Caco-2 (cell line): ENCODE measurements at regions not wholly inside any gene's neighbourhood (a gene's known extent, or its start where the extent isn't known, plus 50 kb on each side); places are given as distances from the start of the nearest gene placed in this dataset.
A peak's percentile ranks its signal among the peaks of the same experiment; 100 is the strongest.
"Not testable (repeated sequence)": the region's sequence is repeated elsewhere in the genome, so short reads cannot be mapped to it uniquely, and the experiment has no call there.

ENCODE experiments used
- BruUV-seq: library from RNA; stranded (reverse); fragments of 400-500 nt; replicated peaks from 2 replicates; lab custom pipeline; 2021; lab: Mats Ljungman, UMichigan
- CTCF ChIA-PET: fragments of 300-600 bp; sonication (Branson Sonifier 250); formaldehyde crosslinking; loops from one replicate; lab custom pipeline; 2022; ENCODE audit warnings: antibody characterized with exemption; lab: Charles Lee
- POLR2A ChIA-PET: fragments of 300-600 bp; sonication (Branson Sonifier 250); formaldehyde crosslinking; loops from one replicate; lab custom pipeline; 2022; ENCODE audit warnings: antibody characterized with exemption; lab: Charles Lee
- DNase-seq, 2 experiments: peaks; one replicate each; pipeline versions ENCODE4 v3.0.0 to v3.0.0-alpha.2; 2020 to 2022
- H3K27me3 ChIP-seq: replicated peaks from 2 replicates; pipeline ENCODE4 v1.6.0; 2011; ENCODE audit warnings: low read length; ENCODE audit not compliant: control insufficient read depth, insufficient read depth
- H3K36me3 ChIP-seq: 2 replicates; pipeline ENCODE4 v1.5.1; 2011; ENCODE audit warnings: low read length; ENCODE audit not compliant: control insufficient read depth, insufficient read depth
- H3K4me1 ChIP-seq: fragments of 250-450 bp; sonication (Bioruptor Pico); 2 replicates; pipeline ENCODE4 v1.5.1; 2020; ENCODE audit warnings: mild to moderate bottlenecking
- H3K4me3 ChIP-seq: 2 replicates; pipeline ENCODE4 v1.5.1; 2011; ENCODE audit warnings: low read depth, mild to moderate bottlenecking, control low read depth, low read length
- H3K9me3 ChIP-seq: fragments of 250-450 bp; sonication (Bioruptor Pico); 2 replicates; pipeline ENCODE4 v1.5.1; 2020; ENCODE audit warnings: mild to moderate bottlenecking, moderate library complexity
- H3K27ac Mint-ChIP-seq: one replicate; pipeline ENCODE4 v1.8.0; 2022; ENCODE audit warnings: mixed read lengths; ENCODE audit not compliant: unreplicated experiment
- H3K27me3 Mint-ChIP-seq: one replicate; pipeline ENCODE4 v1.8.0; 2022; ENCODE audit warnings: mixed read lengths; ENCODE audit not compliant: insufficient read depth, unreplicated experiment
- H3K36me3 Mint-ChIP-seq: one replicate; pipeline ENCODE4 v1.8.0; 2022; ENCODE audit warnings: mild to moderate bottlenecking, mixed read lengths; ENCODE audit not compliant: insufficient read depth, unreplicated experiment
- H3K4me1 Mint-ChIP-seq: one replicate; pipeline ENCODE4 v1.8.0; 2022; ENCODE audit warnings: low read depth, mixed read lengths; ENCODE audit not compliant: unreplicated experiment
- H3K4me3 Mint-ChIP-seq: one replicate; pipeline ENCODE4 v1.8.0; 2022; ENCODE audit warnings: mild to moderate bottlenecking, moderate library complexity, mixed read lengths; ENCODE audit not compliant: unreplicated experiment
- H3K9me3 Mint-ChIP-seq: one replicate; pipeline ENCODE4 v1.8.0; 2022; ENCODE audit warnings: mixed read lengths; ENCODE audit not compliant: unreplicated experiment
- intact Hi-C: fragments of 100-400 bp; cut with micrococcal nuclease; formaldehyde crosslinking; loops from one replicate; pipeline ENCODE4 v1.10.0; 2022; ENCODE audit not compliant: unreplicated experiment

DNA sequence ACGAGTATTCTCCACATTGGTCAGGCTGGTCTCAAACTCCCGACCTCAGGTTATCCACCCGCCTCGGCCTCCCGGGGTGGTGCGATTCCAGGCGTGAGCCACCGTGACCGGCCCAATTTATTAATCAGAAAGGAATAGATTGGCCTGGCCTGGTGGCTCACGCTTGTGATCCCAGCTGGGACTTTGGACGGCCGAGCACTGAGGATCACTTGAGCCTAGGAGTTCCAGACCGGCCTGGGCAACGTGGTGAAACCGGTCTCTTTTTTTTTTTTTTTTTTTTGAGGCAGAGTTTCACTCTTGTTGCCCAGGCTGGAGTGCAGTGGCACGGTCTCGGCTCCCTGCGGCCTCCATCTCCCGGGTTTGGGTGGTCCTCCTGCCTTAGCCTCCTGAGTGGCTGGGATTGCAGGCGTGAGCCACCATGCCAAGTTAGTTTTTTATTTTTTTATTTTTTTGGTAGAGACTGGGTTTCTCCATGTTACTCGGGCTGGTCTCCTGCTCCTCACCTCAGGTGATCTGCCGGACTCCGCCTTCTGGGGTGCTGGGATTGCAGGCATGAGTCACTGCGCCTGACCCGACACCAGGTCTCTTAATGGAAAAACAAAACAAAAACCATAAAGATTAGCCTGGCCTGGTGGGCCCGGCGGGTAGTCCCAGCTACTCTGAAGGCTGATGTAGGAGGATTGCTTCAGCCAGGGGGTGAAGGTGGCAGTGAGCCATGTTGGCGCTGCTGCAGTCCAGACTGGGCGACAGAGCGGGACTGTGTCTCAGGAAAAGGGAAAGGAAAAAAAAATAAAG is 141.0 kb downstream of the GOLGA6L22 start:
- CTCF ChIA-PET, BruUV-seq, H3K4me1 ChIP-seq, H3K27me3 Mint-ChIP-seq, H3K27ac Mint-ChIP-seq, H3K27me3 ChIP-seq, H3K9me3 ChIP-seq, H3K36me3 Mint-ChIP-seq, H3K4me3 ChIP-seq, H3K36me3 ChIP-seq, H3K4me3 Mint-ChIP-seq, H3K4me1 Mint-ChIP-seq, intact Hi-C loops, H3K9me3 Mint-ChIP-seq, DNase-seq: not testable (repeated sequence)
- POLR2A ChIA-PET = interaction anchor here (0.7 kb wide), 1 partner anchor 338 kb away, joined by 12 read pairs; no protein-coding TSS in a partner anchor

GRCh38 chr15:22616976-22617375 is 158.3 kb downstream of the GOLGA6L22 start:
- peak in 1 of 2 experiments; percentile 43 for DNase-seq
- H3K9me3 ChIP-seq, H3K4me1 Mint-ChIP-seq, H3K9me3 Mint-ChIP-seq, intact Hi-C loops, H3K36me3 Mint-ChIP-seq, H3K4me3 Mint-ChIP-seq, BruUV-seq, H3K36me3 ChIP-seq, H3K4me1 ChIP-seq, H3K27me3 Mint-ChIP-seq, H3K27me3 ChIP-seq, CTCF ChIA-PET, H3K27ac Mint-ChIP-seq, POLR2A ChIA-PET, H3K4me3 ChIP-seq: not testable (repeated sequence)

- H3K9me3 Mint-ChIP-seq, POLR2A ChIA-PET: not testable (repeated sequence)
These were observed 154.7 kb upstream of the NIPA1 start for GRCh38 chr15:22631789-22632188.

GRCh38 chr15:22639983-22640382 is 146.5 kb upstream of the NIPA1 start:
- not testable (repeated sequence) for BruUV-seq, H3K36me3 Mint-ChIP-seq

More at GRCh38 chr15:22631789-22632188, 154.7 kb upstream of the NIPA1 start:
- H3K4me3 Mint-ChIP-seq, H3K27me3 ChIP-seq, H3K4me1 ChIP-seq, H3K4me3 ChIP-seq, H3K36me3 Mint-ChIP-seq, DNase-seq, BruUV-seq, H3K4me1 Mint-ChIP-seq, intact Hi-C loops, H3K9me3 ChIP-seq, H3K36me3 ChIP-seq, CTCF ChIA-PET, H3K27me3 Mint-ChIP-seq, H3K27ac Mint-ChIP-seq: not testable (repeated sequence)

DNA sequence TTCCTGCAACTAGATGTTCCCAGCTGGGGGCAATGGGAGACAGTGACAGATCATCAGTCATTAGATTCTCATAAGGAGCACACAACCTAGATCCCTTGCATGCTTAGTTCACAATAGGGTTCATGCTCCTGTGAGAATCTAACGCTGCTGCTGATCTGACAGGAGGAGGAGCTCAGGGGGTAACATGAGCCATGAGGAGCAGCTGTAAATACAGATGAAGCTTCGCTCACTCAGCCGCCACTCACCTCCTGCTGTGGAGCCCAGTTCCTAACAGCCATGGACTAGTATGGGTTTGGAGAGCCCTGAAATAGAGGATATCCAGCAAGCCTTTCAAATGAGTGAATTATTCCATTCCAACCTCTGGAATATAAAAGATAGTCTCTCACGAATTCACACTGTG is 137.0 kb upstream of the NIPA1 start:
- H3K27me3 ChIP-seq, BruUV-seq, H3K4me1 Mint-ChIP-seq, H3K36me3 Mint-ChIP-seq, H3K27ac Mint-ChIP-seq, H3K4me1 ChIP-seq, H3K4me3 Mint-ChIP-seq, intact Hi-C loops, H3K4me3 ChIP-seq, DNase-seq, POLR2A ChIA-PET, H3K27me3 Mint-ChIP-seq, CTCF ChIA-PET, H3K36me3 ChIP-seq, H3K9me3 ChIP-seq, H3K9me3 Mint-ChIP-seq: not testable (repeated sequence)

More at GRCh38 chr15:22639983-22640382, 146.5 kb upstream of the NIPA1 start:
- H3K9me3 Mint-ChIP-seq, DNase-seq, H3K27ac Mint-ChIP-seq, H3K9me3 ChIP-seq, H3K4me3 ChIP-seq, H3K4me3 Mint-ChIP-seq, H3K4me1 ChIP-seq, CTCF ChIA-PET, H3K27me3 Mint-ChIP-seq, H3K27me3 ChIP-seq, H3K36me3 ChIP-seq, intact Hi-C loops, POLR2A ChIA-PET: not testable (repeated sequence)
- peaks cover 11% of the 10 kb centered on the region for H3K4me1 Mint-ChIP-seq

GRCh38 chr15:22651179-22651578 is 135.3 kb upstream of the NIPA1 start:
- H3K27me3 ChIP-seq, POLR2A ChIA-PET, H3K9me3 Mint-ChIP-seq, H3K4me3 ChIP-seq, H3K4me1 Mint-ChIP-seq, DNase-seq, H3K36me3 Mint-ChIP-seq, H3K9me3 ChIP-seq, H3K36me3 ChIP-seq, H3K27ac Mint-ChIP-seq, BruUV-seq, intact Hi-C loops, H3K27me3 Mint-ChIP-seq, H3K4me1 ChIP-seq, H3K4me3 Mint-ChIP-seq, CTCF ChIA-PET: not testable (repeated sequence)
